ENCODE measurements at regions not wholly inside any gene's neighbourhood (a gene's known extent, or its start where the extent isn't known, plus 50 kb on each side); places are given as distances from the start of the nearest gene placed in this dataset.
"Not testable (repeated sequence)": the region's sequence is repeated elsewhere in the genome, so short reads cannot be mapped to it uniquely, and the experiment has no call there.

DNA sequence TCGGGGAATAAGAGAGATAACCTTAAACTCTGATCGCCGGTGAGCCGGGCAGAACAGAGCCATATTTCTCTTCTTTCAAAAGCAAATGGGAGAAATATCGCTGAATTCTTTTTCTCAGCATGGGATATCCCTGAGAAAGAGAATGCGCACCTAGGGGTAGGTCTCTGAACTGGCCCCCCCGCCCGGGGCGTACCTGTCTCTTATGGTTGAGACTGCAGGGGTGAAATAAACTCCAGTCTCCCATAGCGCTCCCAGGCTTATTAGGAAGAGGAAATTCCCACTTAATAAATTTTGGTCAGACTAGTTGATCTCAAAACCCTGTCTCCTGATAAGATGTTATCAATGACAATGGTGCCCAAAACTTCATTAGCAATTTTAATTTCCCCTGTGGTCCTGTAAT is 58.8 kb upstream of the ADAMTS5 start:
- not testable (repeated sequence) for DNase-seq (ENCODE audit: low read depth)

DNA sequence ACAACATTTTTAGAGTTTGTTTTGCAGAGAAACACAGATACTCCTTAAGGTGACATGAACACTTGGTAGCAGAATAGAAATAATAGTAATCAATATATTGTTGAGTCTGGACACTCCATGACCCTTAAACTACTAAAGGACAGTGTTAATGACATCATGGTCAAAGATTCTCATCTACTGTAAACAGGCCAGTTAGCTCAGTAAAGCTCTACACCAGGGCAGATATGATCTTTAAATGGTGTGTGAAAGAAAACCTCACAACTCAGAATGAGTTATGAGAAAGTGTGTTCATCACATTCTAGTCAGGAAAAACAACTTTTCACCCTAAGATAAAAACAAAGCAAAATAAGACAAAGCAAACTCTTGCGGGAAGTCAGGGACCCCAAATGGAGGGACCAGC is 58.1 kb upstream of the ADAMTS5 start:
- no peak for DNase-seq (ENCODE audit: low read depth)

DNA sequence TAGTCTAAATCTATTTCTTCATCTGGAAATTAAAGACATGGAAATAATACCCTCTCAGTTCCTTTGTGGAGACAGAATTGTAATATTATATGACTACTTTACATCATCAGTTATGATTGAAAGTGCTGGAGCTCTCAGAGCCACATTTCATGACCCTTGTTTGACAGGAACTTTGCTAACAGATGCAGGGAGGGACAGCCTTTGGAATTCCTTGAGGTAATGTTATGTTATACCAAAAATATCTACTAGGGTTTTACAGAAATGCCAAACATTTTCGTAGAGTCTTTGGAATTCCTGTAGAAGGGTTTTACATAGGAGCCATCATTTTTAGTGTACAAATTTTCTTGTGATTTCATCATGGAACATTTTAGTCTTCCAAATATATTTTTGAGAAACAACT is 57.4 kb upstream of the ADAMTS5 start:
- peak; percentile 38 for DNase-seq (ENCODE audit: low read depth)

DNA sequence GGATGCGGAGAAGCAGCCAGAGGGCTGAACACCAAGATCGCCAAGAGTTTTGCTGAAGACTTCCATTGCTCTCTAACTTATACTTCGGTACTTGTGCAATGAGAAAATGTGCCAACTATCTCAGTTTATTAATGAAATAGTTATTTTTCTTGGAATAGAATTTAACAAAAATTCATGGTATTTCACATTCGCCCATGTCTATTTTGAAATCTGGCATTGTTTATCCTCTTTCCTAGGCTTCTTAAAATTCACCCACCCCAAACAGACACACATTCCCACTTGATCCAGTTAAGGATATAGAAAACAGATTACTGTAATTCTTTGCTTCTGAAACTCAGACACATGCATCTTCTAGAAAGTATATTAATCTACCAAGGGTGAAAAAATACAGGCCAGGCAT is 56.3 kb upstream of the ADAMTS5 start:
- DNase-seq (ENCODE audit: low read depth), result no peak

GRCh38 chr21:27021801-27022200 is 54.9 kb upstream of the ADAMTS5 start:
- no peak for DNase-seq (ENCODE audit: low read depth)

GRCh38 chr21:27021046-27021445 is 54.2 kb upstream of the ADAMTS5 start:
- DNase-seq (ENCODE audit: low read depth), result no peak

GRCh38 chr21:27017246-27017645 is 50.4 kb upstream of the ADAMTS5 start:
- no peak for DNase-seq (ENCODE audit: low read depth)

Data from forelimb muscle (tissue), 1 donor.